Activated B cell treated with CpG ODN at 0.5 μM for 24 hours (primary cell): ENCODE measurements at regions not wholly inside any gene's neighbourhood (a gene's known extent, or its start where the extent isn't known, plus 50 kb on each side); places are given as distances from the start of the nearest gene placed in this dataset.

ENCODE experiments used
- ATAC-seq: fragments of 200-7000 bp; cut with Tn5 transposase; one replicate; pipeline ENCODE4 v1.10.0; 2021; ENCODE audit warnings: low read depth, mild to moderate bottlenecking, moderate library complexity
- CTCF ChIA-PET: fragments of 350-600 bp; sonication (Branson Sonifier 250); formaldehyde crosslinking; loops from one replicate; lab custom pipeline; 2021; ENCODE audit warnings: antibody characterized with exemption; lab: Charles Lee
- POLR2A ChIA-PET: fragments of 350-600 bp; sonication (Branson Sonifier 250); formaldehyde crosslinking; loops from one replicate; lab custom pipeline; 2021; ENCODE audit warnings: antibody characterized with exemption; lab: Charles Lee
- DNase-seq: peaks from one replicate; pipeline ENCODE4 v3.0.0; 2022
- H3K27ac Mint-ChIP-seq: one replicate; pipeline ENCODE4 v1.8.0; 2020; ENCODE audit warnings: mixed read lengths
- H3K27me3 Mint-ChIP-seq: one replicate; pipeline ENCODE4 v1.8.0; 2021; ENCODE audit warnings: mixed read lengths
- H3K36me3 Mint-ChIP-seq: one replicate; pipeline ENCODE4 v1.8.0; 2021; ENCODE audit warnings: low read depth, mixed read lengths
- H3K4me1 Mint-ChIP-seq: one replicate; pipeline ENCODE4 v1.8.0; 2021; ENCODE audit warnings: mixed read lengths
- H3K4me3 Mint-ChIP-seq: one replicate; pipeline ENCODE4 v1.8.0; 2020; ENCODE audit warnings: mild to moderate bottlenecking, mixed read lengths
- H3K9me3 Mint-ChIP-seq: one replicate; pipeline ENCODE4 v1.8.0; 2020; ENCODE audit warnings: mixed read lengths
- CTCF ChIP-seq: fragments of 200-600 bp; IDR thresholded peaks from one replicate; pipeline ENCODE4 v1.8.0; 2022; ENCODE audit warnings: antibody characterized with exemption, mild to moderate bottlenecking
- intact Hi-C: fragments of 100-400 bp; cut with micrococcal nuclease; formaldehyde crosslinking; loops from one replicate; pipeline ENCODE4 v1.15.1; 2024

GRCh38 chr3:152091725-152092124, 177.0 kb upstream of the MBNL1 start:
- intact Hi-C loops: no loop called here
- no peaks in the 10 kb centered on the region for H3K4me1 Mint-ChIP-seq
- TF ChIP-seq CTCF: no peak
- CTCF ChIA-PET: no interaction called here
- H3K27me3 Mint-ChIP-seq: no peaks in the 10 kb centered on the region
- ATAC-seq (no peak), DNase-seq (no peak)
- H3K36me3 Mint-ChIP-seq: no peaks in the 10 kb centered on the region
- H3K4me3 Mint-ChIP-seq: no peak overlapping the region
- H3K9me3 Mint-ChIP-seq: no peaks in the 10 kb centered on the region
- POLR2A ChIA-PET: no interaction called here
- H3K27ac Mint-ChIP-seq: no peak overlapping the region

GRCh38 chr3:152093901-152094300, 174.8 kb upstream of the MBNL1 start:
- ATAC-seq: no peak
- ChIA-PET POLR2A (no interaction called here), CTCF (no interaction called here)
- Mint-ChIP-seq H3K4me3 (no peak overlapping the region), H3K36me3 (no peaks in the 10 kb centered on the region), H3K27me3 (no peaks in the 10 kb centered on the region), H3K9me3 (no peaks in the 10 kb centered on the region), H3K27ac (no peak overlapping the region), H3K4me1 (no peaks in the 10 kb centered on the region)
- TF ChIP-seq CTCF: no peak
- DNase-seq: no peak
- intact Hi-C loops: no loop called here

- H3K27me3 Mint-ChIP-seq: no peaks in the 10 kb centered on the region
- H3K27ac Mint-ChIP-seq: no peak overlapping the region
- no peak for TF ChIP-seq CTCF
- ChIA-PET CTCF (no interaction called here), POLR2A (no interaction called here)
- no peaks in the 10 kb centered on the region for H3K36me3 Mint-ChIP-seq
- H3K9me3 Mint-ChIP-seq: no peaks in the 10 kb centered on the region
- intact Hi-C loops: no loop called here
- DNase-seq: no peak
- no peak overlapping the region for H3K4me3 Mint-ChIP-seq
- ATAC-seq: no peak
- H3K4me1 Mint-ChIP-seq: no peaks in the 10 kb centered on the region
These were observed 174.3 kb upstream of the MBNL1 start for GRCh38 chr3:152094406-152094805.

- ATAC-seq: no peak
- POLR2A ChIA-PET: no interaction called here
- Mint-ChIP-seq H3K9me3 (no peaks in the 10 kb centered on the region), H3K4me3 (no peak overlapping the region), H3K4me1 (peaks cover under 1% of the 10 kb centered on the region), H3K27me3 (no peaks in the 10 kb centered on the region), H3K36me3 (no peaks in the 10 kb centered on the region), H3K27ac (no peak overlapping the region)
- no peak for DNase-seq
- no peak for TF ChIP-seq CTCF
- intact Hi-C loops: no loop called here
- CTCF ChIA-PET: no interaction called here
These were observed 173.3 kb upstream of the MBNL1 start for GRCh38 chr3:152095472-152095871.

- ATAC-seq (no peak), DNase-seq (no peak)
- no peak overlapping the region for H3K27ac Mint-ChIP-seq
- CTCF ChIA-PET: no interaction called here
- POLR2A ChIA-PET: no interaction called here
- H3K4me3 Mint-ChIP-seq: no peak overlapping the region
- no peaks in the 10 kb centered on the region for H3K27me3 Mint-ChIP-seq
- no peaks in the 10 kb centered on the region for H3K36me3 Mint-ChIP-seq
- TF ChIP-seq CTCF: no peak
- intact Hi-C loops: no loop called here
- H3K4me1 Mint-ChIP-seq: peaks cover 5% of the 10 kb centered on the region
- no peaks in the 10 kb centered on the region for H3K9me3 Mint-ChIP-seq
These were observed 172.3 kb upstream of the MBNL1 start for GRCh38 chr3:152096280-152096906.
